MM.1S (cell line): ENCODE measurements at regions not wholly inside any gene's neighbourhood (a gene's known extent, or its start where the extent isn't known, plus 50 kb on each side); places are given as distances from the start of the nearest gene placed in this dataset.

Experiments used
- DNase-seq: peaks from one replicate; pipeline ENCODE4 v3.0.0-alpha.2; 2015
- H2AFZ ChIP-seq: fragments of 300-600 bp; sonication (generic); 2 replicates; pipeline ENCODE4 v1.6.0; 2016; ENCODE audit warnings: antibody characterized with exemption, low read length
- H3F3A ChIP-seq: fragments of 300-600 bp; sonication (generic); 2 replicates; pipeline ENCODE4 v1.6.1; 2016; ENCODE audit warnings: mild to moderate bottlenecking, antibody characterized with exemption, low read length, moderate library complexity, mixed read lengths; ENCODE audit not compliant: insufficient read depth
- H3K27ac ChIP-seq: fragments of 300-600 bp; sonication (generic); 2 replicates; pipeline ENCODE4 v1.5.1; 2016; ENCODE audit warnings: mild to moderate bottlenecking, low read length
- H3K27me3 ChIP-seq: fragments of 300-600 bp; sonication (generic); replicated peaks from 2 replicates; pipeline ENCODE4 v1.6.0; 2016; ENCODE audit warnings: low read length; ENCODE audit not compliant: insufficient read depth
- H3K36me3 ChIP-seq: fragments of 300-600 bp; sonication (generic); replicated peaks from 2 replicates; pipeline ENCODE4 v1.6.1; 2016; ENCODE audit warnings: mild to moderate bottlenecking, low read length, mixed read lengths; ENCODE audit not compliant: insufficient read depth
- H3K4me1 ChIP-seq: fragments of 300-600 bp; sonication (generic); 2 replicates; pipeline ENCODE4 v1.6.1; 2016; ENCODE audit warnings: low read length, mixed read lengths
- H3K4me2 ChIP-seq: fragments of 300-600 bp; sonication (generic); 2 replicates; pipeline ENCODE4 v1.6.0; 2016; ENCODE audit warnings: low read depth, low read length
- H3K4me3 ChIP-seq: fragments of 300-600 bp; sonication (generic); 2 replicates; pipeline ENCODE4 v1.5.1; 2016; ENCODE audit warnings: low read length, mixed read lengths
- H3K79me2 ChIP-seq: fragments of 300-600 bp; sonication (generic); 2 replicates; pipeline ENCODE4 v1.6.1; 2016; ENCODE audit warnings: mixed run types, low read length, mixed read lengths
- H3K9ac ChIP-seq: fragments of 300-600 bp; sonication (generic); 2 replicates; pipeline ENCODE4 v1.6.1; 2016; ENCODE audit warnings: low read length, mixed read lengths
- H3K9me2 ChIP-seq: fragments of 300-600 bp; sonication (generic); replicated peaks from 2 replicates; pipeline ENCODE4 v1.6.1; 2016; ENCODE audit warnings: mild to moderate bottlenecking, low read length, mixed read lengths; ENCODE audit not compliant: insufficient read depth
- H3K9me3 ChIP-seq: fragments of 300-600 bp; sonication (generic); replicated peaks from 2 replicates; pipeline ENCODE4 v1.6.1; 2016; ENCODE audit warnings: mild to moderate bottlenecking, low read length, mixed read lengths; ENCODE audit not compliant: insufficient read depth
- H4K20me1 ChIP-seq: fragments of 300-600 bp; sonication (generic); 2 replicates; pipeline ENCODE4 v1.6.1; 2016; ENCODE audit warnings: mild to moderate bottlenecking, low read length, moderate library complexity, mixed read lengths; ENCODE audit not compliant: insufficient read depth
- EZH2 ChIP-seq: fragments of 300-600 bp; sonication (generic); optimal IDR thresholded peaks from 2 replicates; pipeline ENCODE3; 2017; ENCODE audit warnings: low read depth, mild to moderate bottlenecking, antibody characterized with exemption, low read length, mixed read lengths
- EZH2phosphoT487 ChIP-seq: fragments of 300-600 bp; sonication (generic); IDR thresholded peaks from 2 replicates; pipeline ENCODE4 v1.6.1; 2018; ENCODE audit warnings: antibody characterized with exemption, low read length
- TF ChIP-seq, protein P1 (sequence below): fragments of 300-600 bp; sonication (generic); IDR thresholded peaks from 2 replicates; pipeline ENCODE4 v1.5.1; 2016; ENCODE audit warnings: antibody characterized with exemption, low read length, mixed read lengths

DNA sequence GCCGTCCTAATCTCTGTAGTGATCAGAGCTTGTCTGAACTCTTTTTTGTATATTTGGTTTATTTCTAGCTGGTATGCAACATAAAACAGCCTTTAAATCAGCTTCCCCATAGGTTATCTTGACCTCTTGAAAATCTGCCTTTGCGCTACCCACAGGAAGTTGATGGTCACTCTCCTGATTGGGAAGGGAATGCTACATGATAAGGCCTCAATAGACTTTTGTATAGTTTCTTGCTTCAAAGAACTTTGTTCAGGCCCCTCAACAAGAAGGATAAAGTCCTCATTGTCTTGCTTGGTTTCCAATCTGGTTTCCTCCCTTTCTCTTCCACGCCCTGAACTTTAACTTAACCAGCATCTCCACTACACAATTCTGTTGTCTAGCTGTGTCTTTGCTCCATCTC is 95.4 kb upstream of the TENT5A start:
- Histone ChIP-seq H3K9ac (no peak overlapping the region), H3K9me2 (no peaks in the 10 kb centered on the region), H3K79me2 (no peaks in the 10 kb centered on the region), H2AFZ (no peak overlapping the region), H4K20me1 (no peaks in the 10 kb centered on the region), H3K4me1 (no peaks in the 10 kb centered on the region), H3K36me3 (no peaks in the 10 kb centered on the region), H3K4me3 (no peak overlapping the region), H3K27me3 (no peaks in the 10 kb centered on the region), H3K27ac (no peak overlapping the region), H3F3A (no peaks in the 10 kb centered on the region), H3K9me3 (no peaks in the 10 kb centered on the region), H3K4me2 (no peak overlapping the region)
- TF ChIP-seq EZH2 (no peak), EZH2phosphoT487 (no peak)
- TF ChIP-seq, protein P1, sequence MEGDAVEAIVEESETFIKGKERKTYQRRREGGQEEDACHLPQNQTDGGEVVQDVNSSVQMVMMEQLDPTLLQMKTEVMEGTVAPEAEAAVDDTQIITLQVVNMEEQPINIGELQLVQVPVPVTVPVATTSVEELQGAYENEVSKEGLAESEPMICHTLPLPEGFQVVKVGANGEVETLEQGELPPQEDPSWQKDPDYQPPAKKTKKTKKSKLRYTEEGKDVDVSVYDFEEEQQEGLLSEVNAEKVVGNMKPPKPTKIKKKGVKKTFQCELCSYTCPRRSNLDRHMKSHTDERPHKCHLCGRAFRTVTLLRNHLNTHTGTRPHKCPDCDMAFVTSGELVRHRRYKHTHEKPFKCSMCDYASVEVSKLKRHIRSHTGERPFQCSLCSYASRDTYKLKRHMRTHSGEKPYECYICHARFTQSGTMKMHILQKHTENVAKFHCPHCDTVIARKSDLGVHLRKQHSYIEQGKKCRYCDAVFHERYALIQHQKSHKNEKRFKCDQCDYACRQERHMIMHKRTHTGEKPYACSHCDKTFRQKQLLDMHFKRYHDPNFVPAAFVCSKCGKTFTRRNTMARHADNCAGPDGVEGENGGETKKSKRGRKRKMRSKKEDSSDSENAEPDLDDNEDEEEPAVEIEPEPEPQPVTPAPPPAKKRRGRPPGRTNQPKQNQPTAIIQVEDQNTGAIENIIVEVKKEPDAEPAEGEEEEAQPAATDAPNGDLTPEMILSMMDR = no peak
- DNase-seq = no peak

DNA sequence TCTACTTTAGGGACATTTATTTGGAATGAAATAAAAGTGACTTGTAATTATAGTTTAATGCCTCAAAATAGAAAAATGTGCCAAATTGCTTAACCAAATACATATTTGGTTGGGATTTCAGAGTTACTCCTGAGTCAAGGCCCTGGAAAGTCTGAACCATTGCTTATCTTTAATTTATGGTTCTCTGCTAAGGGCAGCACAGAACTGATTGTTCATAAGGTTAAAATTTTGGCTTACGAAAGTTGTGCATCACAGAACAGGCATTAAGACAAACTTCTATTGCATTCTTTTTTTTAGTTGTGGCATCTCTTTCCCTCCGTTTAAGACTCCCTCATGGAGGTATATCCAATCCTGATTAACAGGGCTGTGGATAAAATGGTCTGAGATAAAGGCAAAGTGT is 92.2 kb upstream of the TENT5A start:
- no peak overlapping the region for H3K9ac ChIP-seq
- no peak overlapping the region for H3K27ac ChIP-seq
- H3K9me3 ChIP-seq = no peaks in the 10 kb centered on the region
- TF ChIP-seq, protein P1 = no peak
- TF ChIP-seq EZH2 = no peak
- TF ChIP-seq EZH2phosphoT487 = no peak
- H4K20me1 ChIP-seq = no peaks in the 10 kb centered on the region
- no peaks in the 10 kb centered on the region for H3K27me3 ChIP-seq
- H3K4me3 ChIP-seq = no peak overlapping the region
- H3F3A ChIP-seq = no peaks in the 10 kb centered on the region
- no peaks in the 10 kb centered on the region for H3K9me2 ChIP-seq
- H2AFZ ChIP-seq = no peak overlapping the region
- no peaks in the 10 kb centered on the region for H3K4me1 ChIP-seq
- DNase-seq = no peak
- H3K79me2 ChIP-seq = no peaks in the 10 kb centered on the region
- H3K36me3 ChIP-seq = no peaks in the 10 kb centered on the region
- no peak overlapping the region for H3K4me2 ChIP-seq

DNA sequence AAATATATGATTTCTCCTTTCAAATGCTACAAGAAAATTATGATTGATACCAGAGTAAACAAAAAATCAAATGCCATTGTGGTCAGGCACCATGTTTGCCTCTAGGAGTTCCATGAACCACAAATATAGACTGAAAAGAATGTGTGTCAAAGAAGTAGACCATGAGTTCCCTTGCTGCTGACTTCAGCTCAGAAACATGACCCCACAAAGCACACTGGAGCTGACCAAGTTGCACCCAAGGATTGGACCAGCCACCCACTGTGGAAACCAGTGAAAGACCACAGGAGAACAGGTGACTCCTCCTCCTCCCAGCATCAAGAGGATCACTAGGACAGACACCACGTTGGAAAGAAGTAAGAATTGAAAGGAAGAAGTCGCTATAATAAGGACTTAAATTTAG is 90.8 kb upstream of the TENT5A start:
- H2AFZ ChIP-seq = no peak overlapping the region
- no peaks in the 10 kb centered on the region for H3K4me1 ChIP-seq
- no peak overlapping the region for H3K4me3 ChIP-seq
- no peaks in the 10 kb centered on the region for H3K79me2 ChIP-seq
- no peaks in the 10 kb centered on the region for H3K9me3 ChIP-seq
- H3F3A ChIP-seq = no peaks in the 10 kb centered on the region
- H3K9ac ChIP-seq = no peak overlapping the region
- no peaks in the 10 kb centered on the region for H4K20me1 ChIP-seq
- no peak overlapping the region for H3K27ac ChIP-seq
- no peak for TF ChIP-seq EZH2
- no peak for TF ChIP-seq EZH2phosphoT487
- TF ChIP-seq, protein P1 = no peak
- no peaks in the 10 kb centered on the region for H3K9me2 ChIP-seq
- H3K36me3 ChIP-seq = no peaks in the 10 kb centered on the region
- H3K27me3 ChIP-seq = no peaks in the 10 kb centered on the region
- DNase-seq = no peak
- no peak overlapping the region for H3K4me2 ChIP-seq
